H1 (cell line): ENCODE measurements at regions not wholly inside any gene's neighbourhood (a gene's known extent, or its start where the extent isn't known, plus 50 kb on each side); places are given as distances from the start of the nearest gene placed in this dataset.

Experiments used
- CTCF ChIA-PET: fragments of 300-600 bp; sonication (Branson Sonifier 250); formaldehyde crosslinking; loops from one replicate; lab custom pipeline; 2021; ENCODE audit not compliant: partially characterized antibody; lab: Charles Lee
- POLR2A ChIA-PET: fragments of 300-600 bp; sonication (Branson Sonifier 250); formaldehyde crosslinking; loops from one replicate; lab custom pipeline; 2021; ENCODE audit warnings: inconsistent platforms; ENCODE audit not compliant: partially characterized antibody; lab: Charles Lee
- DNase-seq, 2 experiments: peaks; one replicate each; pipeline versions ENCODE4 v3.0.0 to v3.0.0-alpha.2; 2010 to 2022; ENCODE audit warnings: low spot score in 2 of 2, low read depth in 1 of 2, mixed read lengths in 1 of 2
- FAIRE-seq: peaks from 2 replicates; lab custom pipeline; 2011; peaks lifted over from hg19 to GRCh38; lab: Jason Lieb, UNC
- H2AFZ ChIP-seq: 2 replicates; pipeline ENCODE4 v1.8.1; 2012; ENCODE audit warnings: low read length, inconsistent platforms
- H2AK5ac ChIP-seq: 2 replicates; pipeline ENCODE4 v1.6.1; 2013; ENCODE audit warnings: low read depth, low read length
- H2BK120ac ChIP-seq: replicated peaks from 2 replicates; pipeline ENCODE3; 2013; ENCODE audit warnings: low read depth, low read length, inconsistent platforms
- H2BK12ac ChIP-seq: 2 replicates; pipeline ENCODE4 v1.6.1; 2013; ENCODE audit warnings: low read depth, low read length
- H2BK15ac ChIP-seq: 2 replicates; pipeline ENCODE4 v1.6.1; 2013; ENCODE audit warnings: low read length
- H2BK20ac ChIP-seq: 2 replicates; pipeline ENCODE4 v1.6.1; 2013; ENCODE audit warnings: low read length
- H2BK5ac ChIP-seq: 2 replicates; pipeline ENCODE4 v1.6.1; 2013; ENCODE audit warnings: low read depth, low read length
- H3K14ac ChIP-seq: 2 replicates; pipeline ENCODE4 v1.6.1; 2013; ENCODE audit warnings: inconsistent platforms; ENCODE audit not compliant: insufficient read length
- H3K18ac ChIP-seq: 2 replicates; pipeline ENCODE4 v1.6.1; 2013; ENCODE audit warnings: low read length; ENCODE audit errors: extremely low read depth
- H3K23ac ChIP-seq: 2 replicates; pipeline ENCODE4 v1.6.1; 2013; ENCODE audit warnings: inconsistent platforms; ENCODE audit not compliant: insufficient read length
- H3K23me2 ChIP-seq: 2 replicates; pipeline ENCODE4 v1.6.1; 2013; ENCODE audit warnings: low read depth, low read length
- H3K27ac ChIP-seq: 2 replicates; pipeline ENCODE4 v1.6.1; 2011; ENCODE audit warnings: low read depth, low read length, inconsistent platforms
- H3K27me3 ChIP-seq, 4 experiments: replicated peaks in 1 of 4; 1 replicate in 1 of 4; 2 replicates in 3 of 4; pipeline versions ENCODE4 v1.6.1 to v1.8.1; 2011 to 2013; ENCODE audit warnings: low read length in 3 of 4, mild to moderate bottlenecking in 3 of 4, inconsistent platforms in 2 of 4, mixed read lengths in 2 of 4, moderate library complexity in 1 of 4; ENCODE audit not compliant: control insufficient read depth in 3 of 4, insufficient read depth in 3 of 4; ENCODE audit errors: extremely low read depth in 1 of 4
- H3K36me3 ChIP-seq, 4 experiments: 2 replicates each; pipeline versions ENCODE4 v1.6.1 to v1.8.1; 2011 to 2013; ENCODE audit warnings: mild to moderate bottlenecking in 4 of 4, low read length in 3 of 4, moderate library complexity in 2 of 4, control low read depth in 1 of 4, inconsistent platforms in 1 of 4; ENCODE audit not compliant: insufficient read depth in 4 of 4, control insufficient read depth in 2 of 4
- H3K4ac ChIP-seq: replicated peaks from 2 replicates; pipeline ENCODE3; 2013; ENCODE audit warnings: low read length, low read depth, mixed read lengths, inconsistent platforms; ENCODE audit not compliant: insufficient read length
- H3K4me1 ChIP-seq, 4 experiments: replicated peaks in 1 of 4; 1 replicate in 1 of 4; 2 replicates in 3 of 4; pipeline versions ENCODE4 v1.6.1 to v1.8.1; 2011 to 2013; ENCODE audit warnings: low read length in 3 of 4, inconsistent platforms in 2 of 4, mixed read lengths in 1 of 4; ENCODE audit not compliant: insufficient read depth in 4 of 4, control insufficient read depth in 3 of 4
- H3K4me2 ChIP-seq, 2 experiments: 2 replicates each; pipeline versions ENCODE4 v1.6.1 to v1.8.1; 2011 to 2013; ENCODE audit warnings: low read depth in 2 of 2, low read length in 2 of 2, control low read depth in 1 of 2, inconsistent platforms in 1 of 2, mild to moderate bottlenecking in 1 of 2; ENCODE audit not compliant: insufficient read depth in 1 of 2
- H3K4me3 ChIP-seq, 4 experiments: fragments of 200-600, 300-600 bp in 1 of 4; sonication (generic), shearing (Covaris generic), sonication (Bioruptor Twin) in 1 of 4; 2 replicates each; pipeline versions ENCODE4 v1.5.1 to v1.8.1; 2011 to 2016; ENCODE audit warnings: low read length in 4 of 4, low read depth in 3 of 4, control low read depth in 2 of 4, inconsistent platforms in 2 of 4, mild to moderate bottlenecking in 2 of 4, mixed read lengths in 1 of 4, moderate library complexity in 1 of 4; ENCODE audit not compliant: insufficient read depth in 2 of 4; ENCODE audit errors: extremely low read depth in 1 of 4
- H3K56ac ChIP-seq: replicated peaks from 2 replicates; pipeline ENCODE3; 2013; ENCODE audit warnings: low read depth, mild to moderate bottlenecking, mixed read lengths, low read length, inconsistent platforms; ENCODE audit not compliant: insufficient read length
- H3K79me1 ChIP-seq: 2 replicates; pipeline ENCODE4 v1.6.1; 2013; ENCODE audit warnings: low read depth, low read length, control low read depth
- H3K79me2 ChIP-seq, 2 experiments: 2 replicates each; pipeline versions ENCODE4 v1.6.1 to v1.8.1; 2012 to 2013; ENCODE audit warnings: low read length in 2 of 2, mild to moderate bottlenecking in 2 of 2, inconsistent platforms in 1 of 2; ENCODE audit not compliant: insufficient read depth in 2 of 2, control insufficient read depth in 1 of 2
- H3K9ac ChIP-seq, 4 experiments: replicated peaks in 1 of 4; 1 replicate in 1 of 4; 2 replicates in 3 of 4; pipeline versions ENCODE4 v1.6.1 to v1.8.1; 2011 to 2013; ENCODE audit warnings: low read depth in 3 of 4, low read length in 3 of 4, control low read depth in 2 of 4, mild to moderate bottlenecking in 2 of 4, moderate library complexity in 2 of 4, inconsistent platforms in 1 of 4; ENCODE audit errors: extremely low read depth in 1 of 4
- H3K9me3 ChIP-seq, 2 experiments: 2 replicates each; pipeline versions ENCODE4 v1.6.1 to v1.8.1; 2012 to 2013; ENCODE audit warnings: mild to moderate bottlenecking in 2 of 2, moderate library complexity in 2 of 2, control low read depth in 1 of 2, inconsistent platforms in 1 of 2, low read depth in 1 of 2, low read length in 1 of 2, mixed read lengths in 1 of 2; ENCODE audit not compliant: insufficient read depth in 2 of 2
- H4K20me1 ChIP-seq, 2 experiments: replicated peaks in 1 of 2; 2 replicates each; pipeline versions ENCODE3 to v1.8.1; 2011 to 2013; ENCODE audit warnings: inconsistent platforms in 2 of 2, low read length in 2 of 2, mild to moderate bottlenecking in 1 of 2; ENCODE audit not compliant: insufficient read depth in 2 of 2, control insufficient read depth in 1 of 2
- H4K5ac ChIP-seq: 2 replicates; pipeline ENCODE4 v1.6.1; 2013; ENCODE audit warnings: low read length, low read depth, mixed read lengths, inconsistent platforms; ENCODE audit not compliant: insufficient read length
- H4K8ac ChIP-seq: 2 replicates; pipeline ENCODE4 v1.8.0; 2013; ENCODE audit warnings: mild to moderate bottlenecking, moderate library complexity, low read length, inconsistent platforms; ENCODE audit not compliant: insufficient read depth; ENCODE audit errors: extremely low read depth
- H4K91ac ChIP-seq: replicated peaks from 2 replicates; pipeline ENCODE3; 2013; ENCODE audit warnings: low read length, mixed read lengths, inconsistent platforms; ENCODE audit not compliant: insufficient read length
- CHD1 ChIP-seq: IDR thresholded peaks from 2 replicates; pipeline ENCODE4 v1.6.1; 2012; ENCODE audit warnings: low read depth, low read length, improper control_type of control experiment
- CTBP2 ChIP-seq: IDR thresholded peaks from 2 replicates; pipeline ENCODE4 v1.7.0; 2011; ENCODE audit warnings: borderline replicate concordance, mild to moderate bottlenecking, moderate library complexity, mixed read lengths, low read length; ENCODE audit not compliant: insufficient read depth, insufficient read length
- HDAC6 ChIP-seq: IDR thresholded peaks from one replicate; pipeline ENCODE4 v1.7.1; 2012; ENCODE audit warnings: low read depth, mild to moderate bottlenecking, inconsistent platforms, low read length, moderate library complexity
- POLR2A ChIP-seq, 2 experiments: IDR thresholded peaks; 1 replicate in 1 of 2; 2 replicates in 1 of 2; pipeline ENCODE4 v1.6.1; 2011; ENCODE audit warnings: low read depth in 2 of 2, low read length in 2 of 2, mild to moderate bottlenecking in 2 of 2; ENCODE audit errors: control extremely low read depth in 1 of 2
- RXRA ChIP-seq: IDR thresholded peaks from 2 replicates; pipeline ENCODE4 v1.6.1; 2011; ENCODE audit warnings: low read depth, mild to moderate bottlenecking, low read length, moderate library complexity; ENCODE audit not compliant: insufficient read depth
- SAP30 ChIP-seq: fragments of 300-600 bp; sonication (generic); IDR thresholded peaks from 2 replicates; pipeline ENCODE4 v1.7.1; 2012; ENCODE audit warnings: low read length, moderate library complexity, mild to moderate bottlenecking, inconsistent platforms; ENCODE audit not compliant: insufficient read depth, insufficient replicate concordance
- TBP ChIP-seq: IDR thresholded peaks from 2 replicates; pipeline ENCODE4 v1.6.1; 2011; ENCODE audit warnings: low read depth, low read length, improper control_type of control experiment
- WGBS, 2 experiments: shearing (Covaris generic) in 1 of 2; methylation state at CpG; one replicate each; pipeline versions ENCODE4 v1.1.6 to v1.1.7; 2013 to 2015; ENCODE audit warnings: low lambda C conversion rate in 2 of 2, mixed read lengths in 2 of 2, inconsistent platforms in 1 of 2, low coverage in 1 of 2, missing lambda C conversion rate in 1 of 2; ENCODE audit not compliant: insufficient replicate concordance in 2 of 2, insufficient coverage in 1 of 2, insufficient read length in 1 of 2; ENCODE audit errors: extremely low coverage in 1 of 2, missing lambda C conversion rate in 1 of 2; 5-methylcytosine and 5-hydroxymethylcytosine counted together

DNA sequence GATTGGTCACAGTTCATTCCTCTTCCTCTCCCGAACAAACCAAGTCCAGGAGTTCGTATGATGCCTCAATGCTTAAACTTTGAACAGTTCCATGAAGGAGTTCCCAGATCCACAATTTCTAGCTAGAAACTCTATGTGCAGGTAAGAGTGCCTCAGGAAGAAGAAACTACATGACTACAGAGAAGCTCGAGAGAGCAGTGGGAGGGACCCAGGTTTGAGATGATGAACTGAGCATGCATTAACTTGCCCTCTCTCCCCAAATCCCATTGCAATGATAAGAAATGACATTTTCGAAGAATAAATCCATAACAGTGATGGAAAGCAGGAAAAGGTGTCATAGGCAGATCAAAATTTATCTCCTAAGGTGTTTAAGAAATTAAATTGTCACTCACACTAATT lies 140.6 kb upstream of the JCAD start:
- Histone ChIP-seq H4K91ac (no peak overlapping the region), H3K23me2 (no peaks in the 10 kb centered on the region), H4K5ac (no peak overlapping the region), H3K14ac (no peak overlapping the region), H2BK15ac (no peak overlapping the region), H3K4me3 (no peak overlapping the region), H3K18ac (no peak overlapping the region), H3K4me2 (no peak overlapping the region), H3K4me1 (no peaks in the 10 kb centered on the region), H2AK5ac (no peak overlapping the region), H3K36me3 (no peaks in the 10 kb centered on the region), H3K27me3 (no peaks in the 10 kb centered on the region), H2BK5ac (no peak overlapping the region), H2BK12ac (no peak overlapping the region), H2AFZ (no peak overlapping the region), H3K27ac (no peak overlapping the region), H3K79me1 (no peaks in the 10 kb centered on the region), H2BK120ac (no peak overlapping the region), H3K56ac (no peak overlapping the region), H3K9ac (no peak overlapping the region), H2BK20ac (no peak overlapping the region), H3K4ac (no peak overlapping the region), H4K20me1 (no peaks in the 10 kb centered on the region), H4K8ac (no peak overlapping the region), H3K79me2 (no peaks in the 10 kb centered on the region), H3K23ac (no peak overlapping the region), H3K9me3 (peaks cover 0 to 7% of the 10 kb centered on the region in 2 experiments; a peak in 1 of 4 replicates)
- ChIA-PET POLR2A (interaction anchor here (0.7 to 1.0 kb wide), 2 partner anchors 14 to 23 kb away, joined by 3 read pairs; no protein-coding TSS in a partner anchor), CTCF (no interaction called here)
- no peak for FAIRE-seq
- WGBS, 2 experiments = 95% methylated on average over 4 of the region's 4 CpGs; no CpG with 5 or more reads in 1 of the 2 experiments
- no peak for DNase-seq
- no peak for TF ChIP-seq CTBP2
- TF ChIP-seq TBP = no peak
- TF ChIP-seq POLR2A (IDR thresholded peaks at IDR 0.05; ENCODE audit: control extremely low read depth in 1 of 2, low read depth in 2 of 2, low read length in 2 of 2) = no peak
- TF ChIP-seq HDAC6 = no peak
- no peak for TF ChIP-seq RXRA
- no peak for TF ChIP-seq CHD1
- no peak for TF ChIP-seq SAP30
